ENCODE measurements at regions not wholly inside any gene's neighbourhood (a gene's known extent, or its start where the extent isn't known, plus 50 kb on each side); places are given as distances from the start of the nearest gene placed in this dataset.
"Not testable (repeated sequence)": the region's sequence is repeated elsewhere in the genome, so short reads cannot be mapped to it uniquely, and the experiment has no call there.

DNA sequence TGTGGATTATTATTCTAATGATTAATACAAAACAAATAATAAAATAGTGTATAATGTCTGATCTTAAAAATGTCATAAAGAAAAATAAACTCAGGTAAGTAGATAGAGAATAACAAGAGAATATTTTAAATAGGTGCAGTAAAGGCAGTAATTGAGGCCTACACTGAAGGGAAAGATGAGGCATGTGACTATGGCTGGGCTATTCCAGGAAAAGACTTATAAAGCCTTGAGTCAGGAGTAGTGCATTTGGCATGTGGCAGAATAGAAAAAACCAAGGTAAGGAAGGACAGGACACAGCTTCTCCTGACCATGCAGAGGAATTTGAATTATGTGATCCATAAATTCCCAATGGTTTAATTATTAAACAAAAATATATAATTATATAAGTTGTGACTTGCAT is 215.6 kb upstream of the C1QTNF3 start:
- TF ChIP-seq, protein P1, sequence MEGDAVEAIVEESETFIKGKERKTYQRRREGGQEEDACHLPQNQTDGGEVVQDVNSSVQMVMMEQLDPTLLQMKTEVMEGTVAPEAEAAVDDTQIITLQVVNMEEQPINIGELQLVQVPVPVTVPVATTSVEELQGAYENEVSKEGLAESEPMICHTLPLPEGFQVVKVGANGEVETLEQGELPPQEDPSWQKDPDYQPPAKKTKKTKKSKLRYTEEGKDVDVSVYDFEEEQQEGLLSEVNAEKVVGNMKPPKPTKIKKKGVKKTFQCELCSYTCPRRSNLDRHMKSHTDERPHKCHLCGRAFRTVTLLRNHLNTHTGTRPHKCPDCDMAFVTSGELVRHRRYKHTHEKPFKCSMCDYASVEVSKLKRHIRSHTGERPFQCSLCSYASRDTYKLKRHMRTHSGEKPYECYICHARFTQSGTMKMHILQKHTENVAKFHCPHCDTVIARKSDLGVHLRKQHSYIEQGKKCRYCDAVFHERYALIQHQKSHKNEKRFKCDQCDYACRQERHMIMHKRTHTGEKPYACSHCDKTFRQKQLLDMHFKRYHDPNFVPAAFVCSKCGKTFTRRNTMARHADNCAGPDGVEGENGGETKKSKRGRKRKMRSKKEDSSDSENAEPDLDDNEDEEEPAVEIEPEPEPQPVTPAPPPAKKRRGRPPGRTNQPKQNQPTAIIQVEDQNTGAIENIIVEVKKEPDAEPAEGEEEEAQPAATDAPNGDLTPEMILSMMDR (conservative IDR thresholded peaks at IDR 0.05; ENCODE audit: low read depth in 2 of 2) = not testable (repeated sequence)
- not testable (repeated sequence) for TF ChIP-seq NANOG (IDR thresholded peaks at IDR 0.05; ENCODE audit: borderline replicate concordance)

Data from GM23338 (cell line).